A549 (cell line): ENCODE measurements at regions not wholly inside any gene's neighbourhood (a gene's known extent, or its start where the extent isn't known, plus 50 kb on each side); places are given as distances from the start of the nearest gene placed in this dataset.
A peak's percentile ranks its signal among the peaks of the same experiment; 100 is the strongest.

Source experiments
- ATAC-seq, 2 experiments: fragments of 200-7000 bp in 1 of 2; fragments of >200 bp in 1 of 2; cut with Nextera tagmentation in 1 of 2; cut with Tn5 transposase in 1 of 2; 3 replicates each; pipeline versions ENCODE4 v1.8.0 to v1.9.1; 2018 to 2020; ENCODE audit warnings: mild to moderate bottlenecking in 1 of 2, moderate library complexity in 1 of 2
- CTCF ChIA-PET: fragments of 300-600 bp; sonication (Branson Sonifier 250); formaldehyde crosslinking; extraction: SDS; loops from one replicate; lab custom pipeline; 2021; ENCODE audit warnings: antibody characterized with exemption, inconsistent platforms; lab: Yijun Ruan, JAX
- POLR2A ChIA-PET: fragments of 350-600 bp; formaldehyde crosslinking; extraction: SDS; loops from one replicate; lab custom pipeline; 2021; ENCODE audit warnings: antibody characterized with exemption, inconsistent platforms; lab: Yijun Ruan, JAX
- DNase-seq, 2 experiments: peaks; one replicate each; pipeline versions ENCODE4 v3.0.0 to v3.0.0-alpha.2; 2011 to 2016; ENCODE audit warnings: low read depth in 1 of 2, low spot score in 1 of 2
- FAIRE-seq: peaks from 2 replicates; lab custom pipeline; 2011; peaks lifted over from hg19 to GRCh38; lab: Jason Lieb, UNC
- H3K27ac ChIP-seq, 2 experiments: fragments of >200 bp; sonication (Bioruptor Twin); formaldehyde crosslinking; 3 replicates each; pipeline ENCODE4 v1.5.1; 2016 to 2017
- H3K4me1 ChIP-seq: fragments of >200 bp; sonication (Bioruptor Twin); formaldehyde crosslinking; 3 replicates; pipeline ENCODE4 v1.6.1; 2016
- H3K4me2 ChIP-seq: fragments of >200 bp; sonication (Bioruptor Twin); formaldehyde crosslinking; 3 replicates; pipeline ENCODE4 v1.6.1; 2016
- H3K4me3 ChIP-seq: fragments of >200 bp; sonication (Bioruptor Twin); formaldehyde crosslinking; 3 replicates; pipeline ENCODE4 v1.5.1; 2016
- H3K9me3 ChIP-seq: fragments of >200 bp; sonication (Bioruptor Twin); formaldehyde crosslinking; 3 replicates; pipeline ENCODE4 v1.6.1; 2016
- BHLHE40 ChIP-seq: IDR thresholded peaks from 2 replicates; pipeline ENCODE4 v1.6.1; 2012; ENCODE audit warnings: low read depth, low read length, inconsistent platforms
- EHMT2 ChIP-seq: fragments of 200-600 bp; sonication (generic); IDR thresholded peaks from 2 replicates; pipeline ENCODE4 v1.6.1; 2016; ENCODE audit warnings: antibody characterized with exemption, low read depth, mild to moderate bottlenecking, moderate library complexity
- FOSL2 ChIP-seq, 2 experiments: fragments of 450-650 bp in 1 of 2; fragments of >200 bp in 1 of 2; sonication (Bioruptor Twin) in 1 of 2; formaldehyde crosslinking; IDR thresholded peaks; 2 replicates each; pipeline versions ENCODE4 v1.5.0 to v1.6.1; 2016 to 2020; ENCODE audit warnings: mild to moderate bottlenecking in 1 of 2, moderate library complexity in 1 of 2
- FOXS1 ChIP-seq: fragments of 250-450 bp; sonication (Bioruptor Pico); IDR thresholded peaks from 2 replicates; pipeline ENCODE4 v1.5.0; 2020; ENCODE audit warnings: mild to moderate bottlenecking, moderate library complexity
- HEYL ChIP-seq: fragments of 250-450 bp; sonication (Bioruptor Pico); IDR thresholded peaks from 2 replicates; pipeline ENCODE4 v1.8.0; 2021; ENCODE audit warnings: mild to moderate bottlenecking, moderate library complexity
- HOXB13 ChIP-seq: fragments of 250-450 bp; sonication (Bioruptor Pico); IDR thresholded peaks from 2 replicates; pipeline ENCODE4 v1.5.0; 2020; ENCODE audit warnings: low read depth, mild to moderate bottlenecking, moderate library complexity
- KDM1A ChIP-seq: fragments of 200-600 bp; sonication (generic); IDR thresholded peaks from 2 replicates; pipeline ENCODE4 v1.6.1; 2016; ENCODE audit warnings: low read depth, mild to moderate bottlenecking
- MAFK ChIP-seq: fragments of 450-650 bp; IDR thresholded peaks from 2 replicates; pipeline ENCODE4 v1.6.1; 2014; ENCODE audit not compliant: partially characterized antibody
- NPAS2 ChIP-seq: fragments of 250-450 bp; sonication (Bioruptor Pico); IDR thresholded peaks from 2 replicates; pipeline ENCODE4 v1.8.0; 2022; ENCODE audit warnings: mild to moderate bottlenecking, moderate library complexity, borderline replicate concordance
- PHF8 ChIP-seq: fragments of 200-600 bp; sonication (generic); IDR thresholded peaks from 2 replicates; pipeline ENCODE4 v1.6.1; 2016; ENCODE audit warnings: low read depth, mild to moderate bottlenecking, antibody characterized with exemption, moderate library complexity, borderline replicate concordance
- RAD21 ChIP-seq, 2 experiments: fragments of >200 bp in 1 of 2; sonication (Bioruptor Twin) in 1 of 2; formaldehyde crosslinking in 1 of 2; IDR thresholded peaks in 1 of 2; conservative IDR thresholded peaks in 1 of 2; 2 replicates in 1 of 2; 3 replicates in 1 of 2; pipeline ENCODE4 v1.6.1; 2012 to 2018; ENCODE audit warnings: inconsistent platforms in 1 of 2
- RFX5 ChIP-seq: fragments of 450-650 bp; IDR thresholded peaks from 2 replicates; pipeline ENCODE4 v1.7.1; 2014; ENCODE audit warnings: antibody characterized with exemption, mild to moderate bottlenecking, moderate library complexity
- RNF2 ChIP-seq: fragments of 200-600 bp; sonication (generic); IDR thresholded peaks from 2 replicates; pipeline ENCODE4 v1.6.1; 2016; ENCODE audit warnings: low read depth, mild to moderate bottlenecking, antibody characterized with exemption, moderate library complexity, borderline replicate concordance
- SMC3 ChIP-seq: fragments of >200 bp; sonication (Bioruptor Twin); formaldehyde crosslinking; IDR thresholded peaks from 3 replicates; pipeline ENCODE4 v1.6.1; 2018; ENCODE audit warnings: inconsistent platforms
- ZSCAN20 ChIP-seq: fragments of 250-450 bp; sonication (Bioruptor Pico); IDR thresholded peaks from 2 replicates; pipeline ENCODE4 v1.8.0; 2022; ENCODE audit warnings: mild to moderate bottlenecking, moderate library complexity
- WGBS: methylation state at CpG from one replicate; pipeline ENCODE4 v1.1.6; 2017; ENCODE audit errors: missing lambda C conversion rate; 5-methylcytosine and 5-hydroxymethylcytosine counted together
- TF ChIP-seq, protein P1 (sequence below): fragments of >200 bp; sonication (Bioruptor Twin); formaldehyde crosslinking; IDR thresholded peaks from 3 replicates; pipeline ENCODE4 v1.6.1; 2016
- TF ChIP-seq, protein P2 (sequence below): fragments of >200 bp; sonication (Bioruptor Twin); formaldehyde crosslinking; IDR thresholded peaks from 2 replicates; pipeline ENCODE4 v1.6.1; 2016
- TF ChIP-seq, protein P3 (sequence below): fragments of 250-450 bp; sonication (Bioruptor Pico); IDR thresholded peaks from 2 replicates; pipeline ENCODE4 v1.5.0; 2020; ENCODE audit warnings: low read depth, mild to moderate bottlenecking, moderate library complexity
- TF ChIP-seq, protein P4 (sequence below): fragments of 200-600 bp; sonication (generic); IDR thresholded peaks from 2 replicates; pipeline ENCODE4 v1.6.1; 2016; ENCODE audit warnings: antibody characterized with exemption, mild to moderate bottlenecking, moderate library complexity

DNA sequence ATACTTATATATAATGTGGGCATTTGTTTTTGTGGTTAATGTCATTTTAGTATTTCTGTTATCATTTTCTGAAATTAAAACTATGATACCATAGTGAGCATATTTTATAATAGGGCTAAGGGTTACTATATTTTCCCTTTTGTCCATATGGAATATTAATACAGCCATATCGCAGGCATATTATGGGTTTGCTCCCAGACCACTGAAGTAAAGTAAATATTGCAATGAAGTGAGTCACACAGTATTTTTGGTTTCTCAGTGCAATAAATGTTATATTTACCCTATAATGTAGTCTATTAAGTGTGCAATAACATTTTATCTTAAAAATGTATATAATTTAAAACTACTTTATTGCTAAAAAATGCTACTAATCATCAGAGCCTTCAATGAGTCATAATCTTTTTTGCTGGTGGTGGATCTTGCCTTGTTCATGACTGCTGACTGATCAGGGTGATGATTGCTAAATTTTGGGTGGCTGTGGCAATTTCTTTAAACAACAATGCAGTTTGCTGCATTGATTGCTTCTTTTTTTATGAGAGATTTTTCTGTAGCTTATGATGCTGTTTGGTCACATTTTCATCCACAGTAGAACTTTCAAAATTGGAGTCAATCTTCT, 1044.5 kb upstream of the NOVA1 start:
- no peak for DNase-seq
- WGBS, result 50% methylated on average over 1 of the region's 1 CpG

DNA sequence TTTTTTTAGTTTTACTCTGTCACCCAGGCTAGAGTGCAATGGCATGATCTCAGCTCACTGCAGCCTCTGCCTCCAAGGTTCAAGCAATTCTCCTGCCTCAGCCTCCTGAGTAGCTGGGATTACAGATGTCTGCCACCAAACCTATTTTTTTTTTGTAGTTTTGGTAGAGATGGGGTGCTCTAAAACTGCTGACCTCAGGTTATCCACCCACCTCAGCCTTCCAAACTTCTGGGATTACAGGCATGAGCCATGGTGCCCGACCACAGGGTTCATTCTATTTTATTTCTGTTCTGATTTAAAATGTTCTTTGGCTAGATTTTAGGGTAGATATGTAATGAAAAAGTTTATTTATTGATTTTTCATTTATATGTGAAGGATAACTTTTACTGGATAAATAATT, 1062.8 kb upstream of the NOVA1 start:
- Histone ChIP-seq H3K27ac (no peak overlapping the region), H3K9me3 (0 out of 3 replicates have a peak, but pooled peaks cover 3% of the 10 kb centered on the region), H3K4me3 (no peak overlapping the region), H3K4me1 (no peaks in the 10 kb centered on the region), H3K4me2 (no peak overlapping the region)
- CTCF ChIA-PET, result interaction anchor here (0.7 kb wide), 1 partner anchor 1774 kb away, joined by 3 read pairs; no protein-coding TSS in a partner anchor
- ATAC-seq, result no peak
- no peak for DNase-seq
- WGBS, result 0% methylated on average over 1 of the region's 1 CpG
- no peak for FAIRE-seq
- POLR2A ChIA-PET, result no interaction called here
- TF ChIP-seq, protein P1, sequence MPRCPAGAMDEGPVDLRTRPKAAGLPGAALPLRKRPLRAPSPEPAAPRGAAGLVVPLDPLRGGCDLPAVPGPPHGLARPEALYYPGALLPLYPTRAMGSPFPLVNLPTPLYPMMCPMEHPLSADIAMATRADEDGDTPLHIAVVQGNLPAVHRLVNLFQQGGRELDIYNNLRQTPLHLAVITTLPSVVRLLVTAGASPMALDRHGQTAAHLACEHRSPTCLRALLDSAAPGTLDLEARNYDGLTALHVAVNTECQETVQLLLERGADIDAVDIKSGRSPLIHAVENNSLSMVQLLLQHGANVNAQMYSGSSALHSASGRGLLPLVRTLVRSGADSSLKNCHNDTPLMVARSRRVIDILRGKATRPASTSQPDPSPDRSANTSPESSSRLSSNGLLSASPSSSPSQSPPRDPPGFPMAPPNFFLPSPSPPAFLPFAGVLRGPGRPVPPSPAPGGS, result no peak
- TF ChIP-seq MAFK, result peak; percentile 29

More for the DNA sequence above, 1044.5 kb upstream of the NOVA1 start:
- FAIRE-seq (no peak), ATAC-seq (no peak)
- no peak overlapping the region for H3K4me3 ChIP-seq
- no peaks in the 10 kb centered on the region for H3K9me3 ChIP-seq
- no peak for TF ChIP-seq HOXB13 (CRISPR knock-in tag)
- H3K4me1 ChIP-seq, result no peaks in the 10 kb centered on the region
- ChIA-PET CTCF (no interaction called here), POLR2A (no interaction called here)
- no peak overlapping the region for H3K27ac ChIP-seq
- no peak overlapping the region for H3K4me2 ChIP-seq

DNA sequence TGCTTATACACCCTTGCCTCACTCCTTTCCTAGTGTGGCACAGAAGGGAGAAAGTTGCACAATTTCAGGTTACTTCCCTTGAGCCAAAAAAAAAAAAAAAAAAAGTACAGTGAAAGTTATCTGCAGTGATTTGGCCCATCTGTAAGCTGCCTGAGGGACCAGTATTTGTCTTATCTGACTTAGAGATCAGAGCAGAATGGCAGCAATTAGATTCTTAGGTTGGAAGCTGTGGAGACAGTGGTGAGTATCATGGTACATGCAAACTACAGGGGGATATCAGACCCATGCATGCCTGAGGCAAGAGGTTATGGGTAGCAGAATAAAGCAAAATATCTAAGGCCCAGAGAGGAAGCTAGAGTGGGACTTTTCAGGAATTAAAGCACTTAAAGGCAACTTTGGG, 1070.7 kb upstream of the NOVA1 start:
- FAIRE-seq (no peak), DNase-seq (no peak), ATAC-seq (no peak)
- Histone ChIP-seq H3K27ac (no peak overlapping the region), H3K4me3 (no peak overlapping the region), H3K4me2 (no peak overlapping the region), H3K4me1 (no peaks in the 10 kb centered on the region), H3K9me3 (no peaks in the 10 kb centered on the region)
- no peak for TF ChIP-seq EHMT2
- TF ChIP-seq, protein P2, sequence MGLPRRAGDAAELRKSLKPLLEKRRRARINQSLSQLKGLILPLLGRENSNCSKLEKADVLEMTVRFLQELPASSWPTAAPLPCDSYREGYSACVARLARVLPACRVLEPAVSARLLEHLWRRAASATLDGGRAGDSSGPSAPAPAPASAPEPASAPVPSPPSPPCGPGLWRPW, result no peak
- no peak for TF ChIP-seq RAD21 (conservative IDR thresholded peaks at IDR 0.05 in 1 of 2, IDR thresholded peaks at IDR 0.05 in 1 of 2)
- TF ChIP-seq NPAS2, result no peak
- no peak for TF ChIP-seq KDM1A
- TF ChIP-seq RFX5, result no peak
- TF ChIP-seq FOSL2 (IDR thresholded peaks at IDR 0.05), result no peak
- no peak for TF ChIP-seq FOSL2 (CRISPR knock-in tag; IDR thresholded peaks at IDR 0.05)
- TF ChIP-seq FOXS1 (CRISPR knock-in tag), result no peak
- TF ChIP-seq BHLHE40, result no peak
- no peak for TF ChIP-seq ZSCAN20
- no peak for TF ChIP-seq RNF2
- TF ChIP-seq HEYL (CRISPR knock-in tag), result no peak
- no peak for TF ChIP-seq PHF8
- TF ChIP-seq, protein P3, sequence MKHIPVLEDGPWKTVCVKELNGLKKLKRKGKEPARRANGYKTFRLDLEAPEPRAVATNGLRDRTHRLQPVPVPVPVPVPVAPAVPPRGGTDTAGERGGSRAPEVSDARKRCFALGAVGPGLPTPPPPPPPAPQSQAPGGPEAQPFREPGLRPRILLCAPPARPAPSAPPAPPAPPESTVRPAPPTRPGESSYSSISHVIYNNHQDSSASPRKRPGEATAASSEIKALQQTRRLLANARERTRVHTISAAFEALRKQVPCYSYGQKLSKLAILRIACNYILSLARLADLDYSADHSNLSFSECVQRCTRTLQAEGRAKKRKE, result no peak
- TF ChIP-seq, protein P4, sequence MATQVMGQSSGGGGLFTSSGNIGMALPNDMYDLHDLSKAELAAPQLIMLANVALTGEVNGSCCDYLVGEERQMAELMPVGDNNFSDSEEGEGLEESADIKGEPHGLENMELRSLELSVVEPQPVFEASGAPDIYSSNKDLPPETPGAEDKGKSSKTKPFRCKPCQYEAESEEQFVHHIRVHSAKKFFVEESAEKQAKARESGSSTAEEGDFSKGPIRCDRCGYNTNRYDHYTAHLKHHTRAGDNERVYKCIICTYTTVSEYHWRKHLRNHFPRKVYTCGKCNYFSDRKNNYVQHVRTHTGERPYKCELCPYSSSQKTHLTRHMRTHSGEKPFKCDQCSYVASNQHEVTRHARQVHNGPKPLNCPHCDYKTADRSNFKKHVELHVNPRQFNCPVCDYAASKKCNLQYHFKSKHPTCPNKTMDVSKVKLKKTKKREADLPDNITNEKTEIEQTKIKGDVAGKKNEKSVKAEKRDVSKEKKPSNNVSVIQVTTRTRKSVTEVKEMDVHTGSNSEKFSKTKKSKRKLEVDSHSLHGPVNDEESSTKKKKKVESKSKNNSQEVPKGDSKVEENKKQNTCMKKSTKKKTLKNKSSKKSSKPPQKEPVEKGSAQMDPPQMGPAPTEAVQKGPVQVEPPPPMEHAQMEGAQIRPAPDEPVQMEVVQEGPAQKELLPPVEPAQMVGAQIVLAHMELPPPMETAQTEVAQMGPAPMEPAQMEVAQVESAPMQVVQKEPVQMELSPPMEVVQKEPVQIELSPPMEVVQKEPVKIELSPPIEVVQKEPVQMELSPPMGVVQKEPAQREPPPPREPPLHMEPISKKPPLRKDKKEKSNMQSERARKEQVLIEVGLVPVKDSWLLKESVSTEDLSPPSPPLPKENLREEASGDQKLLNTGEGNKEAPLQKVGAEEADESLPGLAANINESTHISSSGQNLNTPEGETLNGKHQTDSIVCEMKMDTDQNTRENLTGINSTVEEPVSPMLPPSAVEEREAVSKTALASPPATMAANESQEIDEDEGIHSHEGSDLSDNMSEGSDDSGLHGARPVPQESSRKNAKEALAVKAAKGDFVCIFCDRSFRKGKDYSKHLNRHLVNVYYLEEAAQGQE, result no peak
- TF ChIP-seq SMC3, result no peak
- POLR2A ChIA-PET, result no interaction called here
- CTCF ChIA-PET, result no interaction called here
